ENCODE measurements at regions not wholly inside any gene's neighbourhood (a gene's known extent, or its start where the extent isn't known, plus 50 kb on each side); places are given as distances from the start of the nearest gene placed in this dataset.

- TF ChIP-seq RELA (CRISPR knock-in tag; IDR thresholded peaks at IDR 0.05; ENCODE audit: borderline replicate concordance) (no peak), ZNF232 (CRISPR knock-in tag; IDR thresholded peaks at IDR 0.05) (no peak), ZNF671 (CRISPR knock-in tag; IDR thresholded peaks at IDR 0.05) (no peak), NR3C1 (CRISPR knock-in tag; conservative IDR thresholded peaks at IDR 0.05; ENCODE audit: low read depth) (no peak), AFF4 (CRISPR knock-in tag; IDR thresholded peaks at IDR 0.05; ENCODE audit: borderline replicate concordance) (no peak), PRRX2 (CRISPR knock-in tag; IDR thresholded peaks at IDR 0.05) (no peak), SOX15 (CRISPR knock-in tag; IDR thresholded peaks at IDR 0.05) (no peak), USF2 (CRISPR knock-in tag; IDR thresholded peaks at IDR 0.05) (no peak), ZBTB21 (CRISPR knock-in tag; IDR thresholded peaks at IDR 0.05; ENCODE audit: borderline replicate concordance) (no peak), ZNF138 (CRISPR knock-in tag; conservative IDR thresholded peaks at IDR 0.05) (no peak)
- TF ChIP-seq, protein P1, sequence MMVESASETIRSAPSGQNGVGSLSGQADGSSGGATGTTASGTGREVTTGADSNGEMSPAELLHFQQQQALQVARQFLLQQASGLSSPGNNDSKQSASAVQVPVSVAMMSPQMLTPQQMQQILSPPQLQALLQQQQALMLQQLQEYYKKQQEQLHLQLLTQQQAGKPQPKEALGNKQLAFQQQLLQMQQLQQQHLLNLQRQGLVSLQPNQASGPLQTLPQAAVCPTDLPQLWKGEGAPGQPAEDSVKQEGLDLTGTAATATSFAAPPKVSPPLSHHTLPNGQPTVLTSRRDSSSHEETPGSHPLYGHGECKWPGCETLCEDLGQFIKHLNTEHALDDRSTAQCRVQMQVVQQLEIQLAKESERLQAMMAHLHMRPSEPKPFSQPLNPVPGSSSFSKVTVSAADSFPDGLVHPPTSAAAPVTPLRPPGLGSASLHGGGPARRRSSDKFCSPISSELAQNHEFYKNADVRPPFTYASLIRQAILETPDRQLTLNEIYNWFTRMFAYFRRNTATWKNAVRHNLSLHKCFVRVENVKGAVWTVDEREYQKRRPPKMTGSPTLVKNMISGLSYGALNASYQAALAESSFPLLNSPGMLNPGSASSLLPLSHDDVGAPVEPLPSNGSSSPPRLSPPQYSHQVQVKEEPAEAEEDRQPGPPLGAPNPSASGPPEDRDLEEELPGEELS (CRISPR knock-in tag; IDR thresholded peaks at IDR 0.05) = no peak
- TF ChIP-seq, protein P2, sequence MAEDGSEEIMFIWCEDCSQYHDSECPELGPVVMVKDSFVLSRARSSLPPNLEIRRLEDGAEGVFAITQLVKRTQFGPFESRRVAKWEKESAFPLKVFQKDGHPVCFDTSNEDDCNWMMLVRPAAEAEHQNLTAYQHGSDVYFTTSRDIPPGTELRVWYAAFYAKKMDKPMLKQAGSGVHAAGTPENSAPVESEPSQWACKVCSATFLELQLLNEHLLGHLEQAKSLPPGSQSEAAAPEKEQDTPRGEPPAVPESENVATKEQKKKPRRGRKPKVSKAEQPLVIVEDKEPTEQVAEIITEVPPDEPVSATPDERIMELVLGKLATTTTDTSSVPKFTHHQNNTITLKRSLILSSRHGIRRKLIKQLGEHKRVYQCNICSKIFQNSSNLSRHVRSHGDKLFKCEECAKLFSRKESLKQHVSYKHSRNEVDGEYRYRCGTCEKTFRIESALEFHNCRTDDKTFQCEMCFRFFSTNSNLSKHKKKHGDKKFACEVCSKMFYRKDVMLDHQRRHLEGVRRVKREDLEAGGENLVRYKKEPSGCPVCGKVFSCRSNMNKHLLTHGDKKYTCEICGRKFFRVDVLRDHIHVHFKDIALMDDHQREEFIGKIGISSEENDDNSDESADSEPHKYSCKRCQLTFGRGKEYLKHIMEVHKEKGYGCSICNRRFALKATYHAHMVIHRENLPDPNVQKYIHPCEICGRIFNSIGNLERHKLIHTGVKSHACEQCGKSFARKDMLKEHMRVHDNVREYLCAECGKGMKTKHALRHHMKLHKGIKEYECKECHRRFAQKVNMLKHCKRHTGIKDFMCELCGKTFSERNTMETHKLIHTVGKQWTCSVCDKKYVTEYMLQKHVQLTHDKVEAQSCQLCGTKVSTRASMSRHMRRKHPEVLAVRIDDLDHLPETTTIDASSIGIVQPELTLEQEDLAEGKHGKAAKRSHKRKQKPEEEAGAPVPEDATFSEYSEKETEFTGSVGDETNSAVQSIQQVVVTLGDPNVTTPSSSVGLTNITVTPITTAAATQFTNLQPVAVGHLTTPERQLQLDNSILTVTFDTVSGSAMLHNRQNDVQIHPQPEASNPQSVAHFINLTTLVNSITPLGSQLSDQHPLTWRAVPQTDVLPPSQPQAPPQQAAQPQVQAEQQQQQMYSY (CRISPR knock-in tag; IDR thresholded peaks at IDR 0.05) = no peak
Measured at GRCh38 chr10:37732685-37733084, 124.7 kb downstream of the ZNF248 start (continued).

DNA sequence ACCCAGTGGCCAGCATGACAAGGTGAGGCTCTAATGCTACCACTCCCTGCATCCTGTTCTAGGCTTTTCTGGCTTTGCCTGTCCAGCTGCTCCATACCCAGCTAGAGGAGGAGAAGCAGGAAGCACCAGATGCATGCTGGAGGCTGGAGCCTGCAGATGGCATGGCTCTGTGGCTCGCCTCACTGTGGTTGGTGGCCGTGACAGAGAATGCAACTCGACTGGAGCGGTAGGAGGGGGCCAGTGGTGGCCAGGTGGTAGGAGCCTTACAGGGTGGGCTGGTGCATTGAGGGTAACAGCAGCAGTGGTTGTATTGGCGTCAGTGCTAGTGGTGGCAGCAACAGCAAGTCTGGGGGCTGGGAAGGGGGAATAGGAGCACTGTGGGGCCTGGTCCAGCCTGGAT, 128.6 kb downstream of the ZNF248 start:
- ATAC-seq (no peak), DNase-seq (ENCODE audit: low spot score) (no peak)
- Mint-ChIP-seq H3K4me1 (no peaks in the 10 kb centered on the region), H3K9me3 (peaks cover 64% of the 10 kb centered on the region), H3K27me3 (ENCODE audit: low read depth) (peaks cover 15% of the 10 kb centered on the region), H3K36me3 (peaks cover 45% of the 10 kb centered on the region), H3K27ac (no peak overlapping the region), H3K4me3 (no peak overlapping the region)
- no peak for TF ChIP-seq KAT7 (CRISPR knock-in tag; IDR thresholded peaks at IDR 0.05; ENCODE audit: borderline replicate concordance)
- no peak for TF ChIP-seq ZNF317 (CRISPR knock-in tag; IDR thresholded peaks at IDR 0.05; ENCODE audit: borderline replicate concordance, low read depth)
- no peak for TF ChIP-seq FOXJ3 (CRISPR knock-in tag; IDR thresholded peaks at IDR 0.05; ENCODE audit: borderline replicate concordance)
- TF ChIP-seq, protein P3, sequence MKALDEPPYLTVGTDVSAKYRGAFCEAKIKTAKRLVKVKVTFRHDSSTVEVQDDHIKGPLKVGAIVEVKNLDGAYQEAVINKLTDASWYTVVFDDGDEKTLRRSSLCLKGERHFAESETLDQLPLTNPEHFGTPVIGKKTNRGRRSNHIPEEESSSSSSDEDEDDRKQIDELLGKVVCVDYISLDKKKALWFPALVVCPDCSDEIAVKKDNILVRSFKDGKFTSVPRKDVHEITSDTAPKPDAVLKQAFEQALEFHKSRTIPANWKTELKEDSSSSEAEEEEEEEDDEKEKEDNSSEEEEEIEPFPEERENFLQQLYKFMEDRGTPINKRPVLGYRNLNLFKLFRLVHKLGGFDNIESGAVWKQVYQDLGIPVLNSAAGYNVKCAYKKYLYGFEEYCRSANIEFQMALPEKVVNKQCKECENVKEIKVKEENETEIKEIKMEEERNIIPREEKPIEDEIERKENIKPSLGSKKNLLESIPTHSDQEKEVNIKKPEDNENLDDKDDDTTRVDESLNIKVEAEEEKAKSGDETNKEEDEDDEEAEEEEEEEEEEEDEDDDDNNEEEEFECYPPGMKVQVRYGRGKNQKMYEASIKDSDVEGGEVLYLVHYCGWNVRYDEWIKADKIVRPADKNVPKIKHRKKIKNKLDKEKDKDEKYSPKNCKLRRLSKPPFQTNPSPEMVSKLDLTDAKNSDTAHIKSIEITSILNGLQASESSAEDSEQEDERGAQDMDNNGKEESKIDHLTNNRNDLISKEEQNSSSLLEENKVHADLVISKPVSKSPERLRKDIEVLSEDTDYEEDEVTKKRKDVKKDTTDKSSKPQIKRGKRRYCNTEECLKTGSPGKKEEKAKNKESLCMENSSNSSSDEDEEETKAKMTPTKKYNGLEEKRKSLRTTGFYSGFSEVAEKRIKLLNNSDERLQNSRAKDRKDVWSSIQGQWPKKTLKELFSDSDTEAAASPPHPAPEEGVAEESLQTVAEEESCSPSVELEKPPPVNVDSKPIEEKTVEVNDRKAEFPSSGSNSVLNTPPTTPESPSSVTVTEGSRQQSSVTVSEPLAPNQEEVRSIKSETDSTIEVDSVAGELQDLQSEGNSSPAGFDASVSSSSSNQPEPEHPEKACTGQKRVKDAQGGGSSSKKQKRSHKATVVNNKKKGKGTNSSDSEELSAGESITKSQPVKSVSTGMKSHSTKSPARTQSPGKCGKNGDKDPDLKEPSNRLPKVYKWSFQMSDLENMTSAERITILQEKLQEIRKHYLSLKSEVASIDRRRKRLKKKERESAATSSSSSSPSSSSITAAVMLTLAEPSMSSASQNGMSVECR (CRISPR knock-in tag; IDR thresholded peaks at IDR 0.05; ENCODE audit: borderline replicate concordance) = no peak
- POLR2A ChIA-PET = no interaction called here
- CTCF ChIA-PET = no interaction called here
